KBM-7 (cell line): ENCODE measurements at regions not wholly inside any gene's neighbourhood (a gene's known extent, or its start where the extent isn't known, plus 50 kb on each side); places are given as distances from the start of the nearest gene placed in this dataset.

Experiments
- DNase-seq: peaks from one replicate; pipeline ENCODE4 v3.0.0-alpha.2; 2015
- in situ Hi-C: fragments of 300-500 bp; cut with MboI; formaldehyde crosslinking; loops from 2 replicates; pipeline ENCODE4 v1.14.3; 2020; ENCODE audit warnings: low sequenced_read_pairs, low pct_unique_long_range_greater_than_20kb, mixed read lengths

GRCh38 chr5:8114597-8115266 is 245.8 kb downstream of the MTRR start:
- in situ Hi-C loops, result no loop called here
- DNase-seq, result no peak

GRCh38 chr5:8123559-8123958 is 254.6 kb downstream of the MTRR start:
- in situ Hi-C loops, result no loop called here
- DNase-seq, result no peak

GRCh38 chr5:8134609-8135008 is 265.7 kb downstream of the MTRR start:
- in situ Hi-C loops, result no loop called here

GRCh38 chr5:8135742-8136141 is 266.8 kb downstream of the MTRR start:
- no peak for DNase-seq
- in situ Hi-C loops, result no loop called here

More at GRCh38 chr5:8134609-8135008, 265.7 kb downstream of the MTRR start:
- DNase-seq, result no peak

GRCh38 chr5:8136271-8136670 is 267.3 kb downstream of the MTRR start:
- no peak for DNase-seq
- in situ Hi-C loops, result no loop called here

DNA sequence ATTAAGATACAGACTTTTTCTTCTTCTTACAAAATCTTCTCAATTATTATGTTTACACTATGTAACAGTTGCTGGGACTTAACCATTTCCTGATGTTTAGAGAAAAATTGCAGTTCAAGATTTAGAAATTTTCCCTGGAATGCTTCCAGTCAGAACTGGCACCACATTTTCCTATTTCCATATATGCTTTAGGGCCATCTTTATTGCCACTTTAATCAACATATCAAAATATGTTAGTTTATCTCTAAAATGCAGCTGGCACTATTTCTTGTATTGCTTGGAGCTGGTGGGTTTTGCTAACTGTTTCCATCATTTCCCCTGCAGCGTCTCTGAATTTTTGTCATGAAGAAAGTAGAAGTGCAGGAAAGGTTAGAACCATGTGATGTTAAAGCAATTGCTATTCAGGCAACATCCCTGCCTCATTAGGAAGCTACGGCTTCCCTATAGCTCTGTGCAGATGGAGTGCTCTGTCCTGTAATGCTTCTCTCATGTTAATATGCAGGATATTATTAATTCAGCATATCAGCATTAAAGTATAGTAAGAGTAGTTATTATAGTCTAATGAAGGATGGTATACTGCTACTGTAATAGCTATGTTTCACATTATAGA is 269.1 kb downstream of the MTRR start:
- DNase-seq, result no peak
- in situ Hi-C loops, result no loop called here

DNA sequence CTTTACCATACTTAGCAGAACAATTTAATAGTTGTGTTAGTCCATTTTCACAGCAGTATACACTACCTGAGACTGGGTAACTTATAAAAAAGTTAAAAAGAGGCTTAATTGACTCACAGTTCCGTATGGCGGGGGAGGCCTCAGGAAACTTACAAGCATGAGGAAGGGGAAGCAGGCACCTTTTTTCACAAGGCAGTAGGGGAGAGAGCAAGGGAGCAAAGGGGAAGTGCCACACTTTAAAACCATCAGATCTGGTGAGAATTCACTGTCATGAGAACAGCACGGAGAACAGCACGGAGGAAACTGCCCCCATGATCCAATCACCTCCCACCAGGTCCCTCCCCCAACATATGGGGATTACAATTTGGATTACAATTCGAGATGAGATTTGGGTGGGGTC is 269.9 kb downstream of the MTRR start:
- in situ Hi-C loops, result no loop called here
- DNase-seq, result peak; percentile 25

GRCh38 chr5:8150791-8151190 is 281.8 kb downstream of the MTRR start:
- no peak for DNase-seq
- in situ Hi-C loops, result no loop called here

DNA sequence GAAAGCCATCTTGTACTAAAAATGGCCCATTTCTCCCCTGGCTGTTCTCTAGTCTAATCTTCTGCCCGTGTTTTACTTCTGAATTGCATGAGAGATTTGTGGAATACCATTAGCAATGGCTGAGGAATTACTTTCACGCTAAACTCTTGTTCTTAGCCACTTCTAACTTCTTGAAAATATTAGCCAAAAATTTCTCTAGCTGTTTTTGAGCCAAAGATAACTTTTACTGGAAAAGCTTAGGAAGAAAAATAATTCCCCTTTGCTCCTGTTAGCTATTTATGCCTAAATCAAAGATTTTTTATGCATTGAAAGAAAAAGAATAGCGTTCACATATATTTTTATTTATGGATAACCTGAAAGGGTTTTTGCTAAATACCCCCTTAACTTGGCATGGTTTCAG is 287.8 kb downstream of the MTRR start:
- in situ Hi-C loops, result no loop called here
- no peak for DNase-seq

DNA sequence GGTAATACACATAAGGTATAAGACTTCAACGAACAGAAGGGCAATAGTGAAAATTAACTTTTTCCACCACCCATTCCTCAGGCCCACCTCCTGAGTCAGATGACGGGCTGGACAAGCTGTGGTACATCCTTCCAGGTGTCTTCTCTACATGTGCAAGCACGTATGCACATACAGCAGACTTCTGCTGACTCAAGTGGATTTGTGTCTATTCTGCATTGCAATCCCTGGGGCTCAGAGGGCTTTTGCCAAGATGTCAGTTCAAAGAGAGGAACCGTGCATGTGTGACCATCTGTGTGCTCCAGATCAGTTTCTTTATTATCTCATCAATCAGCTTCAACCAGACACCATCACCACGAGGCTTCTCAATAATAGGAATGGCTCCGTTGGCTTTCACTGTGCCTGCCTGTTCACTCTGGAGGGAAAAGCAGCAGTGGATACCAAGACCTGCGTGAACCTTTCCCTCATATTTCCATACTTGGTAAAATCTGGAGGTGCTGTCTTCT is 288.4 kb downstream of the MTRR start:
- in situ Hi-C loops, result no loop called here
- no peak for DNase-seq

GRCh38 chr5:8176101-8176693 is 307.2 kb downstream of the MTRR start:
- DNase-seq, result no peak
- in situ Hi-C loops, result no loop called here

- in situ Hi-C loops, result no loop called here
- DNase-seq, result peak; percentile 45
Observed at GRCh38 chr5:8184455-8185063, 315.6 kb downstream of the MTRR start.

GRCh38 chr5:8185852-8186251 is 316.9 kb downstream of the MTRR start:
- in situ Hi-C loops, result no loop called here
- no peak for DNase-seq

DNA sequence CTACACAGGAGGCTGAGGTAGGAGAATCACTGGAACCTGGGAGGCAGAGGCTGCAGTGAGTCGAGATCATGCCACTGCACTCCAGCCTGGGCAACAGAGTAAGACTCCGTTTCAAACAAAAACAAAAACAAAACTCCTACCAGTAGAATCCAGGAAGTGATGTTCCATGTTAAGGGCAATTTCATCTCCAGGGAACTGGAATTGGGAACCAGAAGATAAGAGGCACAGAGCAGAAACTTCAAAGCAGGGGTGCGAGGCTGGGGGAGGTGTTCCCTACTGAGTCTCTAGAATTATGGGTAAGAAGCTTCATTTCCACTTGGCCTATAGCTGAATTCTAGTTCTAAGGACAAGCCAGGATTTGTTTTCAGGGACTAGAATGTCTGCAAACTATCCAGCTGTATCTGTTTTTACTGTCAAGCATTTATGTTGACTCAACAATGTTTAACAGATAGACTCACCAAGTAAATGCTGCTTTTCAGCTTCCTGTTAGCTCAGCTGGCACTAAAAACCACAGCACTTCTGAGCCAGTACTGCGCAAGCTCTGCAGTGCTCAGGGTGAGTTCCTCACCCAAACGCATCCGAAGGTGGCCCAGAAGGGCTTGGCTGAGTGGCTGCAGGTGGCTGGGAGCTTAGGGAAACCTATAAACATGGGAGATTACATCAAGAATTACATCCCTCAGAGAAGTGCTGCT is 320.1 kb downstream of the MTRR start:
- in situ Hi-C loops, result no loop called here
- DNase-seq, result no peak

- no peak for DNase-seq
- in situ Hi-C loops, result no loop called here
Observed at GRCh38 chr5:8192840-8193239, 323.9 kb downstream of the MTRR start.

DNA sequence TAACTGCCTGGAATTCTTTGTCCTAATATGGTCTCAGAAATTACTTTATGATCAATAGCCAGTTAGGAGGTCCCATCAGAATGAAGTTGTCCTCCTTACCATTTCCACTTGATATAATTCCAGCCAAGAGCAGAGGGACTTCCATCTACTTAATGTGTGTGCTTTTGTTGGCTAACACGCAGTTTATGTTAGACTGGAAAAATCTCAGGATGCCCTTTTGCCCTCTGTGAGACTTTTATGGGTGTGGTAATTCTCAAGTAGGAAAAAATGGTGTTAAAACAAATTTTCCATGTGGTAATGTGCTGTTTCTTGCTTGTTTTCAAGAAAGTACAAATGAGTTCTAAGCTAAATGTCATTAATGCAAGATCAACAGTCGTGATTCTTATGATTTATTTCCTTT is 327.1 kb downstream of the MTRR start:
- in situ Hi-C loops, result no loop called here
- no peak for DNase-seq

DNA sequence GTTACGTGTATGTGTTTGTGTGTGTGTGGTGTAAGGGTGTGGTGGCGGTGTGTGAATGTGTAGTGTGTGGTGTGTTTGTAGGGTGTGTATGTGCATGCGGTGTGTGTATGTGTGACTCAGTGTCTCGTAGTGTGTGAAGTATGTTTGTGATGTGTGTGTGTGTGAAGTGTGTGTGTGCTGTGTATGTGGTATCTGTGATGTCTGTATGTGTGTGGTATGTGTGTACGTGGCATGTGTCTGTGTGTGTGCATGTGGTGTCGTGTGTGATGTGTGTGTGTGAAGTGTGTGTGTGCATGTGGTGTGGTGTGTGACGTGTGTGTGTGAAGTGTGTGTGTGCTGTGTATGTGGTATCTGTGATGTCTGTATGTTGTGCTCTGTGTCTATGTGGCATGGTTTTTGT is 339.4 kb downstream of the MTRR start:
- DNase-seq, result no peak
- in situ Hi-C loops, result no loop called here

- no peak for DNase-seq
- in situ Hi-C loops, result no loop called here
Observed at GRCh38 chr5:8209500-8209899, 340.6 kb downstream of the MTRR start.

DNA sequence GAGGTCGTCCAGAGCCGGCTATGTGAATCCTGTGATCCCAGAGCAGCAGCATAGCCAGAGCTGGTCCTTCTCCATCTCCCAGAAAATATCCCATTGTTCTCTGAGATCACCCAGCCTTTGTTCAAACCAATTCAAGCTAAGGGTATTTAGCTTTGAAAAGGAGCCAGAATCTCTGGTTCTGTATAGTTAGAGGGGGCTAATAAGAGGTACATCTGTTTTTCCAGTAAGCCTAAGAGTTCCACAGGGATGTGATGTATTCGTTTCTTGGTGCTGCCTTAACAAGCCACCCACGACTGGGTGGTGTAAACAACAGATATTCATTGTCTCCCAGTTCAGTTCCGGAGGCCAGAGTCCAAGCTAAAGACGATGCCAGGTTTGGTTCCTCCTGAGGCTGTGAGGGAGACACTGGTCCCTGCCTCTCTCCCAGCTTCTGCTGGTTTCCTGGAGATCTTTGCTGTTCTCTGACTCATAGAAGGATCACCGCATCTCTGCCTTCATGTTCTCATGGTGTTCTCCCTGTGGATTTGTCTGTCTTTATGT is 344.8 kb downstream of the MTRR start:
- DNase-seq, result no peak
- in situ Hi-C loops, result no loop called here
